ENCODE measurements at regions not wholly inside any gene's neighbourhood (a gene's known extent, or its start where the extent isn't known, plus 50 kb on each side); places are given as distances from the start of the nearest gene placed in this dataset.
"Not testable (repeated sequence)": the region's sequence is repeated elsewhere in the genome, so short reads cannot be mapped to it uniquely, and the experiment has no call there.

DNA sequence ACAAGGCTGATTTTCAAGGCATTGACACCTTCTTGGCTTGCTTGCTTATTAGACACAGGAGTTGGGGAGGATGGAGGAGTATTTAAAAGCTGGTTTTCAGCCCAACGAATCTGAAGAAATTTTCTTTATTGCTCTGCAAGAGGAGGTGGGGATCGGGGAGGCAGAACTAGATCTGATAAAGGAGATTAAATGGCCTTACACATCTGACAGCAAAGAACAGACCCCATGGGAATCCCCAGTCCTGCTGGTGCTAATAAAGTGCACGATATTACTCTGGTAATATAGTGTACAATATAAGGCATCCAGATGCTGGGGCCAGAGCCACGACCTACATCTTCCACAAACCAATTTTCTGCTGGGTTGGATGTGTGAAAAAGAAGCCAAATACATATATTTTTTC lies 323.0 kb downstream of the OMA1 start:
- Histone ChIP-seq H3K27me3 (ENCODE audit: control insufficient read depth in 2 of 2, insufficient read depth in 2 of 2, low read length in 2 of 2) (no peaks in the 10 kb centered on the region), H3K27ac (ENCODE audit: low read depth in 1 of 2, low read length in 2 of 2) (no peak overlapping the region), H4K20me1 (ENCODE audit: insufficient read depth, low read length) (no peaks in the 10 kb centered on the region), H3K4me3 (replicated peaks in 1 of 3; ENCODE audit: low read depth in 2 of 3, low read length in 3 of 3) (no peak overlapping the region), H3K79me2 (ENCODE audit: insufficient read depth, low read length) (no peaks in the 10 kb centered on the region), H3K4me2 (replicated peaks; ENCODE audit: extremely low read depth, low read length, poor library complexity, severe bottlenecking) (no peak overlapping the region), H3K36me3 (replicated peaks in 1 of 2; ENCODE audit: control insufficient read depth in 1 of 2, insufficient read depth in 2 of 2, low read length in 2 of 2) (no peaks in the 10 kb centered on the region), H3K9me3 (replicated peaks in 1 of 2; ENCODE audit: control insufficient read depth in 1 of 2, insufficient read depth in 1 of 2, low read length in 2 of 2) (no peaks in the 10 kb centered on the region), H2AFZ (ENCODE audit: insufficient read depth, low read depth, low read length, poor library complexity, severe bottlenecking) (no peak overlapping the region), H3K9ac (ENCODE audit: insufficient read depth, low read length, poor library complexity, severe bottlenecking) (no peak overlapping the region), H3K4me1 (ENCODE audit: control insufficient read depth in 1 of 2, insufficient read depth in 2 of 2, low read length in 2 of 2) (no peaks in the 10 kb centered on the region)
- Mint-ChIP-seq H3K27ac (no peak overlapping the region), H3K36me3 (no peaks in the 10 kb centered on the region), H3K9me3 (peaks cover 0 to 2% (median 0%) of the 10 kb centered on the region in 7 donors), H3K4me1 (no peaks in the 10 kb centered on the region), H3K4me3 (no peak overlapping the region), H3K27me3 (ENCODE audit: low read depth in 3 of 3) (peaks cover 0 to 2% (median 0%) of the 10 kb centered on the region in 3 donors)
- 83% methylated on average over 1 of the region's 4 CpGs for WGBS (ENCODE audit: insufficient coverage)
- intact Hi-C loops (cut with micrococcal nuclease), result no loop called here
- DNase-seq, result no peak
- TF ChIP-seq, protein P1, sequence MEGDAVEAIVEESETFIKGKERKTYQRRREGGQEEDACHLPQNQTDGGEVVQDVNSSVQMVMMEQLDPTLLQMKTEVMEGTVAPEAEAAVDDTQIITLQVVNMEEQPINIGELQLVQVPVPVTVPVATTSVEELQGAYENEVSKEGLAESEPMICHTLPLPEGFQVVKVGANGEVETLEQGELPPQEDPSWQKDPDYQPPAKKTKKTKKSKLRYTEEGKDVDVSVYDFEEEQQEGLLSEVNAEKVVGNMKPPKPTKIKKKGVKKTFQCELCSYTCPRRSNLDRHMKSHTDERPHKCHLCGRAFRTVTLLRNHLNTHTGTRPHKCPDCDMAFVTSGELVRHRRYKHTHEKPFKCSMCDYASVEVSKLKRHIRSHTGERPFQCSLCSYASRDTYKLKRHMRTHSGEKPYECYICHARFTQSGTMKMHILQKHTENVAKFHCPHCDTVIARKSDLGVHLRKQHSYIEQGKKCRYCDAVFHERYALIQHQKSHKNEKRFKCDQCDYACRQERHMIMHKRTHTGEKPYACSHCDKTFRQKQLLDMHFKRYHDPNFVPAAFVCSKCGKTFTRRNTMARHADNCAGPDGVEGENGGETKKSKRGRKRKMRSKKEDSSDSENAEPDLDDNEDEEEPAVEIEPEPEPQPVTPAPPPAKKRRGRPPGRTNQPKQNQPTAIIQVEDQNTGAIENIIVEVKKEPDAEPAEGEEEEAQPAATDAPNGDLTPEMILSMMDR (IDR thresholded peaks at IDR 0.05), result no peak

GRCh38 chr1:58220836-58221472 lies 325.6 kb downstream of the OMA1 start:
- WGBS (ENCODE audit: insufficient coverage), result 92% methylated on average over 2 of the region's 4 CpGs
- H3K79me2 ChIP-seq (ENCODE audit: insufficient read depth, low read length), result no peaks in the 10 kb centered on the region
- Mint-ChIP-seq H3K36me3 (no peaks in the 10 kb centered on the region), H3K4me1 (no peaks in the 10 kb centered on the region), H3K9me3 (peaks cover 0 to 2% (median 0%) of the 10 kb centered on the region in 7 donors), H3K27ac (no peak overlapping the region), H3K27me3 (ENCODE audit: low read depth in 3 of 3) (peaks cover 0 to 2% (median 2%) of the 10 kb centered on the region in 3 donors), H3K4me3 (no peak overlapping the region)
- H3K9ac ChIP-seq (ENCODE audit: insufficient read depth, low read length, poor library complexity, severe bottlenecking), result no peak overlapping the region
- no peaks in the 10 kb centered on the region for H3K9me3 ChIP-seq (replicated peaks in 1 of 2; ENCODE audit: control insufficient read depth in 1 of 2, insufficient read depth in 1 of 2, low read length in 2 of 2)
- H3K27me3 ChIP-seq (ENCODE audit: control insufficient read depth in 2 of 2, insufficient read depth in 2 of 2, low read length in 2 of 2), result no peaks in the 10 kb centered on the region
- TF ChIP-seq, protein P1 (IDR thresholded peaks at IDR 0.05), result no peak
- no peaks in the 10 kb centered on the region for H4K20me1 ChIP-seq (ENCODE audit: insufficient read depth, low read length)
- H2AFZ ChIP-seq (ENCODE audit: insufficient read depth, low read depth, low read length, poor library complexity, severe bottlenecking), result no peak overlapping the region
- H3K4me2 ChIP-seq (replicated peaks; ENCODE audit: extremely low read depth, low read length, poor library complexity, severe bottlenecking), result no peak overlapping the region
- no peak for DNase-seq
- H3K4me1 ChIP-seq (ENCODE audit: control insufficient read depth in 1 of 2, insufficient read depth in 2 of 2, low read length in 2 of 2), result no peaks in the 10 kb centered on the region
- intact Hi-C loops (cut with micrococcal nuclease), result no loop called here
- no peak overlapping the region for H3K4me3 ChIP-seq (replicated peaks in 1 of 3; ENCODE audit: low read depth in 2 of 3, low read length in 3 of 3)
- H3K36me3 ChIP-seq (replicated peaks in 1 of 2; ENCODE audit: control insufficient read depth in 1 of 2, insufficient read depth in 2 of 2, low read length in 2 of 2), result no peaks in the 10 kb centered on the region
- no peak overlapping the region for H3K27ac ChIP-seq (ENCODE audit: low read depth in 1 of 2, low read length in 2 of 2)

DNA sequence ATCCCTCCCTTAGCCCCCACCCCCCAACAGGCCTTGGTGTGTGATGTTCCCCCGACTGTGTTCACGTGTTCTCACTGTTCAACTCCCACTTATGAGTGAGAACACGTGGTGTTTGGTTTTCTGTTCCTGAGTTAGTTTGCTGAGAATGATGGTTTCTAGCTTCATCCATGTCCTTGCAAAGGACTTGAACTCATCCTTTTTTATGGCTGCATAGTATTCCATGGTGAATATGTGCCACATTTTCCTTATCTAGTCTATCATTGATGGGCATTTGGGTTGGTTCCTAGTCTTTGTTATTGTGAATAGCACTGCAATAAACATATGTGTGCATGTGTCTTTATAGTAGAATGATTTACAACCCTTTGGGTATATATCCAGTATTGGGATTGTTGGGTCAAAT lies 330.4 kb downstream of the OMA1 start:
- H3K27me3 ChIP-seq (ENCODE audit: control insufficient read depth in 2 of 2, insufficient read depth in 2 of 2, low read length in 2 of 2); intact Hi-C loops (cut with micrococcal nuclease); H3K4me3 ChIP-seq (replicated peaks in 1 of 3; ENCODE audit: low read depth in 2 of 3, low read length in 3 of 3); H3K27ac Mint-ChIP-seq; H3K27me3 Mint-ChIP-seq (ENCODE audit: low read depth in 3 of 3); H3K36me3 ChIP-seq (replicated peaks in 1 of 2; ENCODE audit: control insufficient read depth in 1 of 2, insufficient read depth in 2 of 2, low read length in 2 of 2); DNase-seq; H3K79me2 ChIP-seq (ENCODE audit: insufficient read depth, low read length); H4K20me1 ChIP-seq (ENCODE audit: insufficient read depth, low read length); H3K9me3 Mint-ChIP-seq; H3K27ac ChIP-seq (ENCODE audit: low read depth in 1 of 2, low read length in 2 of 2); H3K9me3 ChIP-seq (replicated peaks in 1 of 2; ENCODE audit: control insufficient read depth in 1 of 2, insufficient read depth in 1 of 2, low read length in 2 of 2); H3K4me1 Mint-ChIP-seq; H3K4me1 ChIP-seq (ENCODE audit: control insufficient read depth in 1 of 2, insufficient read depth in 2 of 2, low read length in 2 of 2); H3K4me2 ChIP-seq (replicated peaks; ENCODE audit: extremely low read depth, low read length, poor library complexity, severe bottlenecking); H2AFZ ChIP-seq (ENCODE audit: insufficient read depth, low read depth, low read length, poor library complexity, severe bottlenecking); H3K36me3 Mint-ChIP-seq; H3K9ac ChIP-seq (ENCODE audit: insufficient read depth, low read length, poor library complexity, severe bottlenecking); H3K4me3 Mint-ChIP-seq: not testable (repeated sequence)
- no CpG with 5 or more reads among the region's 3 CpGs for WGBS (ENCODE audit: insufficient coverage)
